ENCODE measurements at regions not wholly inside any gene's neighbourhood (a gene's known extent, or its start where the extent isn't known, plus 50 kb on each side); places are given as distances from the start of the nearest gene placed in this dataset.
"Not testable (repeated sequence)": the region's sequence is repeated elsewhere in the genome, so short reads cannot be mapped to it uniquely, and the experiment has no call there.

- no peak for DNase-seq
These were observed 472.3 kb downstream of the KLF12 start for GRCh38 chr13:73661687-73662425.

GRCh38 chr13:73661066-73661465 is 473.1 kb downstream of the KLF12 start:
- no peak for DNase-seq

GRCh38 chr13:73658639-73659038 is 475.6 kb downstream of the KLF12 start:
- no peak for DNase-seq

GRCh38 chr13:73657821-73658540 is 476.2 kb downstream of the KLF12 start:
- no peak for DNase-seq

GRCh38 chr13:73656863-73657262 is 477.3 kb downstream of the KLF12 start:
- DNase-seq, result no peak

GRCh38 chr13:73653688-73654087 is 480.5 kb downstream of the KLF12 start:
- no peak for DNase-seq

GRCh38 chr13:73647417-73647816 is 486.8 kb downstream of the KLF12 start:
- no peak for DNase-seq

- DNase-seq, result not testable (repeated sequence)
These were observed 493.6 kb downstream of the KLF12 start for GRCh38 chr13:73640476-73641179.

GRCh38 chr13:73635166-73635787 is 498.9 kb downstream of the KLF12 start:
- no peak for DNase-seq

- no peak for DNase-seq
These were observed 500.3 kb downstream of the KLF12 start for GRCh38 chr13:73633817-73634460.

- no peak for DNase-seq
These were observed 502.8 kb downstream of the KLF12 start for GRCh38 chr13:73631411-73631810.

- DNase-seq, result peak; percentile 48
These were observed 508.5 kb downstream of the KLF12 start for GRCh38 chr13:73625562-73626339.

- DNase-seq, result no peak
These were observed 510.9 kb downstream of the KLF12 start for GRCh38 chr13:73623281-73623680.

- DNase-seq, result no peak
These were observed 511.8 kb downstream of the KLF12 start for GRCh38 chr13:73622381-73622780.

GRCh38 chr13:73618275-73618865 is 515.8 kb downstream of the KLF12 start:
- no peak for DNase-seq

- no peak for DNase-seq
These were observed 517.3 kb downstream of the KLF12 start for GRCh38 chr13:73616861-73617260.

GRCh38 chr13:73610799-73611592 is 523.2 kb downstream of the KLF12 start:
- DNase-seq, result no peak

GRCh38 chr13:73608711-73609485 is 525.3 kb downstream of the KLF12 start:
- DNase-seq, result no peak

GRCh38 chr13:73608157-73608516 is 526.1 kb downstream of the KLF12 start:
- no peak for DNase-seq

Measured in CD4-positive, alpha-beta T cell treated with Interleukin-6 for 4 hours (primary cell).